ENCODE measurements at regions not wholly inside any gene's neighbourhood (a gene's known extent, or its start where the extent isn't known, plus 50 kb on each side); places are given as distances from the start of the nearest gene placed in this dataset.

- TF ChIP-seq POLR2AphosphoS5 (IDR thresholded peaks at IDR 0.05; ENCODE audit: low read depth, low read length): no peak
- no peak for TF ChIP-seq POLR2A (IDR thresholded peaks at IDR 0.05; ENCODE audit: low read depth, low read length)
- TF ChIP-seq TAF1 (IDR thresholded peaks at IDR 0.05; ENCODE audit: low read depth, low read length): no peak
- TF ChIP-seq SPI1 (IDR thresholded peaks at IDR 0.05; ENCODE audit: low read depth, low read length): no peak
Observed at GRCh38 chr13:55159765-55160164, 1981.0 kb upstream of the PRR20A start.
